HCT116 (cell line): ENCODE measurements at regions not wholly inside any gene's neighbourhood (a gene's known extent, or its start where the extent isn't known, plus 50 kb on each side); places are given as distances from the start of the nearest gene placed in this dataset.

Experiments used
- ATAC-seq: fragments of 200-7000 bp; cut with Tn5 transposase; 2 replicates; pipeline ENCODE4 v1.9.1; 2020; ENCODE audit warnings: mild to moderate bottlenecking, moderate library complexity
- BruUV-seq: library from RNA; stranded (reverse); fragments of 400-500 nt; replicated peaks from 2 replicates; lab custom pipeline; 2021; lab: Mats Ljungman, UMichigan
- CTCF ChIA-PET: fragments of 300-600 bp; sonication (Branson Sonifier 250); formaldehyde crosslinking; loops from one replicate; lab custom pipeline; 2021; ENCODE audit warnings: antibody characterized with exemption; lab: Charles Lee
- POLR2A ChIA-PET: fragments of 300-600, 350-600 bp; sonication (Branson Sonifier 250); formaldehyde crosslinking; loops from one replicate; lab custom pipeline; 2021; ENCODE audit warnings: antibody characterized with exemption; lab: Charles Lee
- RAD21 ChIA-PET, 2 experiments: fragments of 300-600 bp; sonication (Branson Sonifier 250); formaldehyde crosslinking; loops; one replicate each; lab custom pipeline; 2023; ENCODE audit warnings: low total read pairs in 2 of 2; ENCODE audit not compliant: uncharacterized antibody in 2 of 2, unreplicated experiment in 2 of 2, low non-redundant PET in 1 of 2; lab: Charles Lee
- DNase-seq: peaks from one replicate; pipeline ENCODE4 v3.0.0-alpha.2; 2010; ENCODE audit warnings: low read depth, low spot score
- H2AFZ ChIP-seq: fragments of 200-600 bp; shearing (Covaris generic), sonication (generic); 2 replicates; pipeline ENCODE4 v1.6.1; 2017; ENCODE audit warnings: low read depth, mixed run types, mixed read lengths, antibody characterized with exemption, low read length; ENCODE audit not compliant: poor library complexity, severe bottlenecking
- H3K27ac ChIP-seq: 2 replicates; pipeline ENCODE4 v1.5.1; 2012; ENCODE audit warnings: low read depth, low read length
- H3K27me3 ChIP-seq: fragments of 200-600 bp; sonication (generic); 2 replicates; pipeline ENCODE4 v1.6.1; 2016; ENCODE audit warnings: mixed run types, low read length, mixed read lengths; ENCODE audit not compliant: insufficient read depth
- H3K36me3 ChIP-seq, 2 experiments: fragments of 200-500 bp in 1 of 2; fragments of 200-600 bp in 1 of 2; sonication (Bioruptor generic) in 1 of 2; sonication (generic) in 1 of 2; 2 replicates each; pipeline versions ENCODE4 v1.5.1 to v1.6.1; 2014 to 2016; ENCODE audit warnings: low read length in 2 of 2, inconsistent platforms in 1 of 2, mixed read lengths in 1 of 2, mixed run types in 1 of 2; ENCODE audit not compliant: insufficient read depth in 2 of 2, control insufficient read depth in 1 of 2
- H3K4me1 ChIP-seq, 2 experiments: fragments of 200-600 bp in 1 of 2; sonication (generic) in 1 of 2; 2 replicates each; pipeline versions ENCODE4 v1.5.1 to v1.6.1; 2012 to 2017; ENCODE audit warnings: low read length in 2 of 2, inconsistent platforms in 1 of 2, mild to moderate bottlenecking in 1 of 2, mixed read lengths in 1 of 2, mixed run types in 1 of 2, moderate library complexity in 1 of 2; ENCODE audit not compliant: insufficient read depth in 2 of 2, control insufficient read depth in 1 of 2
- H3K4me2 ChIP-seq: fragments of 200-600 bp; sonication (generic); 2 replicates; pipeline ENCODE4 v1.6.1; 2017; ENCODE audit warnings: mixed run types, low read length, mixed read lengths
- H3K4me3 ChIP-seq, 2 experiments: fragments of 200-600 bp in 1 of 2; sonication (generic) in 1 of 2; replicated peaks in 1 of 2; 2 replicates each; pipeline ENCODE4 v1.5.1; 2011 to 2016; ENCODE audit warnings: low read length in 2 of 2, control low read depth in 1 of 2, low read depth in 1 of 2, mild to moderate bottlenecking in 1 of 2, mixed read lengths in 1 of 2, mixed run types in 1 of 2
- H3K79me2 ChIP-seq: fragments of 200-600 bp; sonication (generic); 2 replicates; pipeline ENCODE4 v1.6.1; 2017; ENCODE audit warnings: mild to moderate bottlenecking, mixed run types, low read length, moderate library complexity, mixed read lengths; ENCODE audit not compliant: insufficient read depth
- H3K9ac ChIP-seq: fragments of 200-600 bp; sonication (generic); 2 replicates; pipeline ENCODE4 v1.6.1; 2016; ENCODE audit warnings: low read length, mixed read lengths
- H3K9me2 ChIP-seq: fragments of 200-600 bp; sonication (generic), shearing (Covaris generic); 2 replicates; pipeline ENCODE4 v1.6.1; 2017; ENCODE audit warnings: mixed run types, mild to moderate bottlenecking, moderate library complexity; ENCODE audit not compliant: insufficient read depth
- H3K9me3 ChIP-seq, 2 experiments: fragments of 200-500 bp in 1 of 2; fragments of 200-600 bp in 1 of 2; sonication (Bioruptor generic) in 1 of 2; sonication (generic) in 1 of 2; 2 replicates each; pipeline ENCODE4 v1.6.1; 2014 to 2017; ENCODE audit warnings: low read length in 2 of 2, mixed read lengths in 2 of 2, inconsistent platforms in 1 of 2, low read depth in 1 of 2, mild to moderate bottlenecking in 1 of 2, mixed run types in 1 of 2, moderate library complexity in 1 of 2; ENCODE audit not compliant: control insufficient read depth in 1 of 2, insufficient read depth in 1 of 2
- H4K20me1 ChIP-seq: fragments of 200-600 bp; sonication (generic), shearing (Covaris generic); 2 replicates; pipeline ENCODE4 v1.6.1; 2017; ENCODE audit warnings: mixed run types, mild to moderate bottlenecking, moderate library complexity; ENCODE audit not compliant: insufficient read depth
- EGR1 ChIP-seq: IDR thresholded peaks from 2 replicates; pipeline ENCODE4 v1.6.1; 2012; ENCODE audit warnings: low read depth
- POLR2AphosphoS5 ChIP-seq: IDR thresholded peaks from 2 replicates; pipeline ENCODE4 v1.6.1; 2011; ENCODE audit warnings: mild to moderate bottlenecking, low read depth, low read length, moderate library complexity
- SIN3A ChIP-seq: IDR thresholded peaks from 2 replicates; pipeline ENCODE4 v1.6.1; 2012; ENCODE audit warnings: low read depth
- SRF ChIP-seq: IDR thresholded peaks from 2 replicates; pipeline ENCODE4 v1.6.1; 2012; ENCODE audit warnings: low read depth
- YY1 ChIP-seq: IDR thresholded peaks from 2 replicates; pipeline ENCODE4 v1.6.1; 2011; ENCODE audit warnings: low read length, low read depth, moderate library complexity, mild to moderate bottlenecking; ENCODE audit not compliant: insufficient replicate concordance; ENCODE audit errors: extremely low read depth
- intact Hi-C: fragments of 100-400 bp; cut with micrococcal nuclease; formaldehyde crosslinking; loops from 2 replicates; pipeline ENCODE4 v1.10.0; 2022
- TF ChIP-seq, protein P1 (sequence below): IDR thresholded peaks from 2 replicates; pipeline ENCODE4 v1.6.1; 2012; ENCODE audit warnings: low read depth

DNA sequence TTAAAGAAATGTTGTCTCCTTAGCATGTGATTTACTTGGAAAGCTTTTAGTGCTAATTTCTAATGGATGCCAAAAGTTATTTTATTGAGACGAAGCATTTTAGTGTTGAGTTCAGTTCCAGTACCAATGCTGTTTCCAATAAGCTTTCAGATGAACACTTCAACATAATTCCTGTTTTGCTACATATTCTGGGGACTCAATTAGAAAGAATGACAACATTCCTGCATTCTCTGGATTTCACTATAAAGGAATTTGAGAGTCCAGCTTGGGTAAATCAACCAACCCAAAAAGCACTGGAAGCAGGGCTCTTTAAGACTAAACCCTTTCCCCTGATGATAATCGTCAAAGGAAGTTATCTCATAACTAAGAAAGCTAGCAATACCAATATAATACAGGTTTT is 353.0 kb upstream of the TMTC1 start:
- CTCF ChIA-PET, result no interaction called here
- Histone ChIP-seq H4K20me1 (no peaks in the 10 kb centered on the region), H3K27ac (no peak overlapping the region), H3K4me3 (no peak overlapping the region), H3K9me3 (no peaks in the 10 kb centered on the region), H3K9ac (no peak overlapping the region), H3K36me3 (no peaks in the 10 kb centered on the region), H2AFZ (no peak overlapping the region), H3K27me3 (no peaks in the 10 kb centered on the region), H3K9me2 (no peaks in the 10 kb centered on the region), H3K79me2 (no peaks in the 10 kb centered on the region), H3K4me1 (no peaks in the 10 kb centered on the region), H3K4me2 (no peak overlapping the region)
- no peak for ATAC-seq
- DNase-seq, result no peak
- TF ChIP-seq, protein P1, sequence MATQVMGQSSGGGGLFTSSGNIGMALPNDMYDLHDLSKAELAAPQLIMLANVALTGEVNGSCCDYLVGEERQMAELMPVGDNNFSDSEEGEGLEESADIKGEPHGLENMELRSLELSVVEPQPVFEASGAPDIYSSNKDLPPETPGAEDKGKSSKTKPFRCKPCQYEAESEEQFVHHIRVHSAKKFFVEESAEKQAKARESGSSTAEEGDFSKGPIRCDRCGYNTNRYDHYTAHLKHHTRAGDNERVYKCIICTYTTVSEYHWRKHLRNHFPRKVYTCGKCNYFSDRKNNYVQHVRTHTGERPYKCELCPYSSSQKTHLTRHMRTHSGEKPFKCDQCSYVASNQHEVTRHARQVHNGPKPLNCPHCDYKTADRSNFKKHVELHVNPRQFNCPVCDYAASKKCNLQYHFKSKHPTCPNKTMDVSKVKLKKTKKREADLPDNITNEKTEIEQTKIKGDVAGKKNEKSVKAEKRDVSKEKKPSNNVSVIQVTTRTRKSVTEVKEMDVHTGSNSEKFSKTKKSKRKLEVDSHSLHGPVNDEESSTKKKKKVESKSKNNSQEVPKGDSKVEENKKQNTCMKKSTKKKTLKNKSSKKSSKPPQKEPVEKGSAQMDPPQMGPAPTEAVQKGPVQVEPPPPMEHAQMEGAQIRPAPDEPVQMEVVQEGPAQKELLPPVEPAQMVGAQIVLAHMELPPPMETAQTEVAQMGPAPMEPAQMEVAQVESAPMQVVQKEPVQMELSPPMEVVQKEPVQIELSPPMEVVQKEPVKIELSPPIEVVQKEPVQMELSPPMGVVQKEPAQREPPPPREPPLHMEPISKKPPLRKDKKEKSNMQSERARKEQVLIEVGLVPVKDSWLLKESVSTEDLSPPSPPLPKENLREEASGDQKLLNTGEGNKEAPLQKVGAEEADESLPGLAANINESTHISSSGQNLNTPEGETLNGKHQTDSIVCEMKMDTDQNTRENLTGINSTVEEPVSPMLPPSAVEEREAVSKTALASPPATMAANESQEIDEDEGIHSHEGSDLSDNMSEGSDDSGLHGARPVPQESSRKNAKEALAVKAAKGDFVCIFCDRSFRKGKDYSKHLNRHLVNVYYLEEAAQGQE, result no peak
- TF ChIP-seq EGR1, result no peak
- BruUV-seq, result no TSS peak
- intact Hi-C loops, result loop anchor here (10.0 kb wide), 1 partner anchor 832 kb away; no protein-coding TSS in a partner anchor
- RAD21 ChIA-PET, result no interaction called here
- POLR2A ChIA-PET, result no interaction called here

DNA sequence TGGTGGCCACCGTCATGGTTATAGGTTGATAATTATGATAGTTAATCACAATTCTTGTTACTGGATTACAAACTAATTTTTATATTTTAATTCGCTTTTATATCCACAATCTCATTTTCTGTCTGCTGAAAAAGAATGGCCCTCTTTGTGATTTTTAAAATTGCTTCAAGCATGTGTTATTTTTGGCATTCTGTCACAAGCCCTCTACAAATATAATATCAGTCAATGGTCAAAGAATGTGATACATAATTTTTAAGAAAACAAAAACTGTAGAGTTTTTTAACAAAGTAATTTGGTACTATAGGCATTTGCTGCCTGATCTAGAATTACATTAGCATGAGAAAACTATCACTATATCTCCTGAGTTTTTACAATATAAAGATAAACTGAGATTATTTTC is 352.0 kb upstream of the TMTC1 start:
- ATAC-seq, result no peak
- Histone ChIP-seq H3K4me2 (no peak overlapping the region), H3K9me2 (no peaks in the 10 kb centered on the region), H3K9ac (no peak overlapping the region), H3K9me3 (no peaks in the 10 kb centered on the region)
- TF ChIP-seq SIN3A (no peak), SRF (no peak), YY1 (no peak), POLR2AphosphoS5 (no peak)
- TF ChIP-seq, protein P1, result no peak
- TF ChIP-seq, all 23 proteins: peak for 0
- no peak overlapping the region for H3K27ac ChIP-seq
- H3K27me3 ChIP-seq, result no peaks in the 10 kb centered on the region
- H3K4me1 ChIP-seq, result no peaks in the 10 kb centered on the region
- no peaks in the 10 kb centered on the region for H3K79me2 ChIP-seq
- CTCF ChIA-PET, result no interaction called here
- no TSS peak for BruUV-seq
- H3K36me3 ChIP-seq, result no peaks in the 10 kb centered on the region
- no peaks in the 10 kb centered on the region for H4K20me1 ChIP-seq
- no peak overlapping the region for H2AFZ ChIP-seq
- POLR2A ChIA-PET, result no interaction called here
- intact Hi-C loops, result loop anchor here (2.0 to 10.0 kb wide), 2 partner anchors 583 to 831 kb away; no protein-coding TSS in a partner anchor
- H3K4me3 ChIP-seq, result no peak overlapping the region
- no peak for DNase-seq
- RAD21 ChIA-PET, result no interaction called here
